T1000 (cell line): ENCODE measurements at regions not wholly inside any gene's neighbourhood (a gene's known extent, or its start where the extent isn't known, plus 50 kb on each side); places are given as distances from the start of the nearest gene placed in this dataset.

ENCODE experiments used
- DNase-seq: peaks from one replicate; lab custom pipeline; 2025; ENCODE audit warnings: mixed read lengths; lab: John Stamatoyannopoulos, UW

GRCh38 chr1:186620566-186621350, 59.5 kb downstream of the PTGS2 start:
- DNase-seq: no peak

GRCh38 chr1:186618401-186619170, 61.6 kb downstream of the PTGS2 start:
- no peak for DNase-seq

GRCh38 chr1:186617926-186618325, 62.3 kb downstream of the PTGS2 start:
- DNase-seq: no peak

GRCh38 chr1:186616511-186616910, 63.7 kb downstream of the PTGS2 start:
- no peak for DNase-seq

GRCh38 chr1:186615332-186615731, 64.9 kb downstream of the PTGS2 start:
- no peak for DNase-seq

- no peak for DNase-seq
Observed at GRCh38 chr1:186611156-186611555, 69.1 kb downstream of the PTGS2 start.

- DNase-seq: no peak
Observed at GRCh38 chr1:186609183-186609582, 71.0 kb downstream of the PTGS2 start.

GRCh38 chr1:186605762-186606350, 74.4 kb downstream of the PTGS2 start:
- DNase-seq: no peak

GRCh38 chr1:186595969-186596368, 84.3 kb downstream of the PTGS2 start:
- DNase-seq: no peak

- no peak for DNase-seq
Observed at GRCh38 chr1:186578325-186579016, 101.8 kb downstream of the PTGS2 start.

GRCh38 chr1:186577633-186578032, 102.6 kb downstream of the PTGS2 start:
- DNase-seq: no peak

- DNase-seq: no peak
Observed at GRCh38 chr1:186577216-186577615, 103.0 kb downstream of the PTGS2 start.

GRCh38 chr1:186575348-186575747, 104.9 kb downstream of the PTGS2 start:
- DNase-seq: no peak

- no peak for DNase-seq
Observed at GRCh38 chr1:186574926-186575325, 105.3 kb downstream of the PTGS2 start.

- no peak for DNase-seq
Observed at GRCh38 chr1:186572509-186572908, 107.7 kb downstream of the PTGS2 start.

GRCh38 chr1:186571771-186572170, 108.5 kb downstream of the PTGS2 start:
- DNase-seq: no peak

GRCh38 chr1:186569856-186570255, 108.9 kb upstream of the PDC start:
- no peak for DNase-seq

GRCh38 chr1:186568221-186568620, 107.3 kb upstream of the PDC start:
- no peak for DNase-seq

GRCh38 chr1:186566140-186566855, 105.4 kb upstream of the PDC start:
- DNase-seq: no peak

GRCh38 chr1:186564582-186564981, 103.7 kb upstream of the PDC start:
- DNase-seq: no peak

- DNase-seq: no peak
Observed at GRCh38 chr1:186559601-186560116, 98.7 kb upstream of the PDC start.
